ENCODE measurements at regions not wholly inside any gene's neighbourhood (a gene's known extent, or its start where the extent isn't known, plus 50 kb on each side); places are given as distances from the start of the nearest gene placed in this dataset.

- Histone ChIP-seq H3K4me3 (ENCODE audit: insufficient read depth, low read length) (no peak overlapping the region), H3K36me3 (ENCODE audit: insufficient read depth, low read length) (no peaks in the 10 kb centered on the region), H3K4me2 (ENCODE audit: insufficient read depth, low read length) (no peak overlapping the region), H3K27me3 (ENCODE audit: insufficient read depth, low read length) (no peaks in the 10 kb centered on the region), H3K79me2 (ENCODE audit: insufficient read depth, low read length) (no peaks in the 10 kb centered on the region), H3K27ac (ENCODE audit: low read depth, low read length) (no peak overlapping the region), H4K20me1 (ENCODE audit: insufficient read depth, low read length) (no peaks in the 10 kb centered on the region), H2AFZ (ENCODE audit: low read length) (no peak overlapping the region), H3K9me3 (ENCODE audit: low read depth, low read length) (peaks cover 2% of the 10 kb centered on the region), H3K4me1 (ENCODE audit: insufficient read depth, low read length) (no peaks in the 10 kb centered on the region)
- DNase-seq (ENCODE audit: insufficient read length, low spot score, missing footprints): no peak
- TF ChIP-seq CTCF (IDR thresholded peaks at IDR 0.05; ENCODE audit: extremely low read depth, low read depth, low read length): no peak
Observed at GRCh38 chr4:60221866-60222265, 978.3 kb upstream of the ADGRL3 start.

GRCh38 chr4:60223208-60223923 lies 976.8 kb upstream of the ADGRL3 start:
- Histone ChIP-seq H3K27me3 (ENCODE audit: insufficient read depth, low read length) (no peaks in the 10 kb centered on the region), H3K9me3 (ENCODE audit: low read depth, low read length) (peaks cover 4% of the 10 kb centered on the region), H3K27ac (ENCODE audit: low read depth, low read length) (peak overlapping the region; percentile 12), H3K4me1 (ENCODE audit: insufficient read depth, low read length) (no peaks in the 10 kb centered on the region), H3K4me2 (ENCODE audit: insufficient read depth, low read length) (no peak overlapping the region), H3K79me2 (ENCODE audit: insufficient read depth, low read length) (no peaks in the 10 kb centered on the region), H2AFZ (ENCODE audit: low read length) (no peak overlapping the region), H4K20me1 (ENCODE audit: insufficient read depth, low read length) (no peaks in the 10 kb centered on the region), H3K36me3 (ENCODE audit: insufficient read depth, low read length) (no peaks in the 10 kb centered on the region), H3K4me3 (ENCODE audit: insufficient read depth, low read length) (no peak overlapping the region)
- no peak for TF ChIP-seq CTCF (IDR thresholded peaks at IDR 0.05; ENCODE audit: extremely low read depth, low read depth, low read length)
- no peak for DNase-seq (ENCODE audit: insufficient read length, low spot score, missing footprints)

GRCh38 chr4:60241866-60242265 lies 958.3 kb upstream of the ADGRL3 start:
- no peaks in the 10 kb centered on the region for H3K9me3 ChIP-seq (ENCODE audit: low read depth, low read length)
- H3K4me2 ChIP-seq (ENCODE audit: insufficient read depth, low read length): no peak overlapping the region
- H3K4me1 ChIP-seq (ENCODE audit: insufficient read depth, low read length): no peaks in the 10 kb centered on the region
- TF ChIP-seq CTCF (IDR thresholded peaks at IDR 0.05; ENCODE audit: extremely low read depth, low read depth, low read length): no peak
- H2AFZ ChIP-seq (ENCODE audit: low read length): no peak overlapping the region
- H3K27me3 ChIP-seq (ENCODE audit: insufficient read depth, low read length): no peaks in the 10 kb centered on the region
- H3K79me2 ChIP-seq (ENCODE audit: insufficient read depth, low read length): no peaks in the 10 kb centered on the region
- DNase-seq (ENCODE audit: insufficient read length, low spot score, missing footprints): no peak
- H3K27ac ChIP-seq (ENCODE audit: low read depth, low read length): no peak overlapping the region
- no peaks in the 10 kb centered on the region for H3K36me3 ChIP-seq (ENCODE audit: insufficient read depth, low read length)
- H4K20me1 ChIP-seq (ENCODE audit: insufficient read depth, low read length): no peaks in the 10 kb centered on the region
- no peak overlapping the region for H3K4me3 ChIP-seq (ENCODE audit: insufficient read depth, low read length)

- no peak for TF ChIP-seq CTCF (IDR thresholded peaks at IDR 0.05; ENCODE audit: extremely low read depth, low read depth, low read length)
- no peak overlapping the region for H3K4me2 ChIP-seq (ENCODE audit: insufficient read depth, low read length)
- H4K20me1 ChIP-seq (ENCODE audit: insufficient read depth, low read length): no peaks in the 10 kb centered on the region
- H2AFZ ChIP-seq (ENCODE audit: low read length): no peak overlapping the region
- no peaks in the 10 kb centered on the region for H3K36me3 ChIP-seq (ENCODE audit: insufficient read depth, low read length)
- no peaks in the 10 kb centered on the region for H3K9me3 ChIP-seq (ENCODE audit: low read depth, low read length)
- no peaks in the 10 kb centered on the region for H3K27me3 ChIP-seq (ENCODE audit: insufficient read depth, low read length)
- no peaks in the 10 kb centered on the region for H3K79me2 ChIP-seq (ENCODE audit: insufficient read depth, low read length)
- H3K4me3 ChIP-seq (ENCODE audit: insufficient read depth, low read length): no peak overlapping the region
- no peak for DNase-seq (ENCODE audit: insufficient read length, low spot score, missing footprints)
- no peaks in the 10 kb centered on the region for H3K4me1 ChIP-seq (ENCODE audit: insufficient read depth, low read length)
- no peak overlapping the region for H3K27ac ChIP-seq (ENCODE audit: low read depth, low read length)
Observed at GRCh38 chr4:60249784-60250183, 950.3 kb upstream of the ADGRL3 start.

Measured in osteoblast (primary cell).